Mammary epithelial cell (primary cell): ENCODE measurements at regions not wholly inside any gene's neighbourhood (a gene's known extent, or its start where the extent isn't known, plus 50 kb on each side); places are given as distances from the start of the nearest gene placed in this dataset.

Experiments used
- CTCF ChIP-seq, 2 donors: IDR thresholded peaks in 1 of 2; conservative IDR thresholded peaks in 1 of 2; 2 replicates each; pipeline ENCODE4 v1.5.1; 2011 to 2012; ENCODE audit warnings: inconsistent platforms in 2 of 2, low read length in 2 of 2, mild to moderate bottlenecking in 2 of 2, control low read depth in 1 of 2, low read depth in 1 of 2; ENCODE audit not compliant: insufficient read depth in 1 of 2; ENCODE audit errors: extremely low read depth in 1 of 2
- EZH2 ChIP-seq: IDR thresholded peaks from 2 replicates; pipeline ENCODE4 v1.6.1; 2012; ENCODE audit warnings: low read length, inconsistent platforms, borderline replicate concordance

- TF ChIP-seq CTCF (conservative IDR thresholded peaks at IDR 0.05 in 1 of 2, IDR thresholded peaks at IDR 0.05 in 1 of 2; ENCODE audit: extremely low read depth in 1 of 2, insufficient read depth in 1 of 2, low read depth in 1 of 2, low read length in 2 of 2) = no peak
- no peak for TF ChIP-seq EZH2
These were observed 526.0 kb downstream of the TLL1 start for GRCh38 chr4:166399021-166399420.
